ENCODE measurements at regions not wholly inside any gene's neighbourhood (a gene's known extent, or its start where the extent isn't known, plus 50 kb on each side); places are given as distances from the start of the nearest gene placed in this dataset.

DNA sequence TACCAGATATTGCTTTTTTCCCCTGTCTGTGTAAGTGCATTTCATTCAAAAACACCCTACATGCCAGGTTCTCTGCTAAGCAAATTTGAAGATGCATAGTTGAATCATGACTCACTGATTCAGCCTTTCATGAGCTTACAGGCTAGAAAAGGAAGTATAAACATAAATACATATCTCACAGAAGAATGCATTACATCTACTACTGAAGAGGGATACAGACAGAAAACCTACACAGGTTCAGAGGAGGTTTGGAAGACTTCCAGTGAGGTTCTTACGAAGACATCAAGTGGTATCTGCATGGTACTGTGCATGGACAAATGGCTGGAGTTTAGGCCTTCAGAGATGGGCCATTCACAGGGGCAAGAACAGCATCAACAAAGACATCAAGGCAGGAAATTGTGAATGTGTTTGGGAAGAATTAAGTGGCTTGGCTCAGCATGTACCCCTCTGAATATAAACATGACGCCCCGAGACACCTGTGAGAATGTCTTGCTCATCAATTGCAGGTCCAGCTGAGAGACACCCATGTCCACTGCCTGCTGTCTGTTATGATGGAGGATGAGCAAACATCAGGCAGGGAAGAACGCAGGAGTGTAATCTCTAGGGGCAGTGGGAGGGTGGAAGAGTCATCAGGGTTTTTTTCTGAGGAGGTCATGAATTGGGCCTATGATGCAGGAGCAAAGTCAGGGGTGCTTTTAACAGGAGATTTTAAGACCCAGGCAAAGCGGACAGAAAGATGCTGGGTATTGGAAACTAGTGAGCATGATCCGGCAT lies 105.1 kb upstream of the GALNT15 start (continued):
- no peak for TF ChIP-seq MXI1 (IDR thresholded peaks at IDR 0.05; ENCODE audit: borderline replicate concordance, low read depth, low read length)
- no peak for TF ChIP-seq CHD1 (IDR thresholded peaks at IDR 0.05; ENCODE audit: low read depth, low read length)

DNA sequence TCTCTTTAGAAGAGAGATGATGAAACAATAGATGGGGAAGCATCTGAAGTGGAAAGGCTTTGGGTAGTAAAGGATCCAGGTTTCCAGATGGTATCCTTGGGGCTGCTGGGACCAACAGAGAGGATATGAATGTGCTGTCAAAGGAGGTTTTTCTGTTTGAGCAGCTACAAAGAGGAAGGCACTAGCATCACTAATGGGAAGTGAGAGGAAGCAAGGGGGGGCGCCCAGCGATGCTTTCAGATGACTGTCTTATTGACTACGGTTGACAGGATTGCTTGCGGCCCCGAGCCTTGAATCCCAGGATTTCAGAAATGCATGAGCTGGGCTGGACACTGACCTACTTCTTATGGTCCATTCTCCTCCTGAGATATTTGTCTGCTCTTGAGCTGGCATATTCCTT lies 103.8 kb upstream of the GALNT15 start:
- Histone ChIP-seq H3K36me3 (ENCODE audit: control insufficient read depth, insufficient read depth, low read length) (no peaks in the 10 kb centered on the region), H3K9me1 (ENCODE audit: insufficient read depth, low read length) (peaks cover 20% of the 10 kb centered on the region), H2BK5ac (ENCODE audit: low read depth, low read length, poor library complexity, severe bottlenecking) (peak overlapping the region; percentile 98), H3K79me1 (ENCODE audit: low read depth in 1 of 2, low read length in 2 of 2) (peaks cover 4 to 15% of the 10 kb centered on the region in 2 experiments; a peak in 3 of 4 replicates), H3K4me2 (ENCODE audit: low read depth, low read length) (no peak overlapping the region), H4K20me1 (ENCODE audit: insufficient read depth, low read length) (no peaks in the 10 kb centered on the region), H4K5ac (ENCODE audit: low read depth, low read length) (peak overlapping the region; percentile 92), H3K27me3 (ENCODE audit: control insufficient read depth, insufficient read depth, low read length) (no peaks in the 10 kb centered on the region), H3K14ac (replicated peaks; ENCODE audit: low read depth, low read length) (peak overlapping the region; percentile 96), H3K9ac (ENCODE audit: low read depth, low read length) (no peak overlapping the region), H4K8ac (ENCODE audit: low read depth in 2 of 2, low read length in 2 of 2) (peak overlapping the region; percentile 78 to 91; a peak in 3 of 4 replicates), H3K9me3 (ENCODE audit: control insufficient read depth, insufficient read depth, low read length) (no peaks in the 10 kb centered on the region), H2BK20ac (ENCODE audit: low read depth, low read length) (peak overlapping the region; percentile 98), H3K27ac (ENCODE audit: insufficient read depth, low read length) (peak overlapping the region; percentile 90), H2BK120ac (ENCODE audit: low read depth, low read length) (peak overlapping the region; percentile 99), H4K91ac (ENCODE audit: insufficient read depth, low read depth, low read length) (peak overlapping the region; percentile 99), H3K56ac (ENCODE audit: extremely low read depth, insufficient read depth, low read length) (0 out of 2 replicates have a peak overlapping the region, but pooled peaks have one; percentile 14), H3K4ac (ENCODE audit: low read depth, low read length) (peak overlapping the region; percentile 99), H3K4me3 (ENCODE audit: insufficient read depth, low read depth, low read length) (no peak overlapping the region), H2AK9ac (replicated peaks; ENCODE audit: low read depth, low read length, poor library complexity) (no peak overlapping the region), H3K23ac (ENCODE audit: low read depth, low read length) (no peak overlapping the region), H2AK5ac (ENCODE audit: low read depth, low read length) (peak overlapping the region; percentile 99), H3K18ac (ENCODE audit: low read depth, low read length) (peak overlapping the region; percentile 94; the same call in 1 of the 2 replicates), H2BK15ac (ENCODE audit: low read depth, low read length) (peak overlapping the region; percentile 94; the same call in 2 of the 3 replicates), H3K4me1 (ENCODE audit: control insufficient read depth, insufficient read depth, low read length) (peaks cover 29% of the 10 kb centered on the region), H2AFZ (replicated peaks; ENCODE audit: low read length, poor library complexity) (no peak overlapping the region)
- ATAC-seq (ENCODE audit: low read depth) (no peak), DNase-seq (no peak)
- WGBS, 2 experiments (ENCODE audit: extremely low coverage in 2 of 2, insufficient read length in 1 of 2) = 100% methylated on average over 1 of the region's 5 CpGs; no CpG with 5 or more reads in 1 of the 2 experiments
- no TSS peak for BruUV-seq (replicated peaks)
- ChIA-PET POLR2A (ENCODE audit: unreplicated experiment) (no interaction called here), CTCF (no interaction called here)
- in situ Hi-C loops (cut with MboI; ENCODE audit: low sequenced_read_pairs) (loop anchor here (25.0 kb wide), 1 partner anchor 433 kb away; no protein-coding TSS in a partner anchor), dilution Hi-C loops (cut with HindIII; ENCODE audit: low sequenced_read_pairs, unreplicated experiment) (no loop called here), intact Hi-C loops (cut with micrococcal nuclease) (no loop called here)
- TF ChIP-seq BHLHE40 (IDR thresholded peaks at IDR 0.05; ENCODE audit: low read depth, low read length) = no peak
- no peak for TF ChIP-seq CEBPB (IDR thresholded peaks at IDR 0.05; ENCODE audit: low read depth, low read length)
- TF ChIP-seq, protein P1, sequence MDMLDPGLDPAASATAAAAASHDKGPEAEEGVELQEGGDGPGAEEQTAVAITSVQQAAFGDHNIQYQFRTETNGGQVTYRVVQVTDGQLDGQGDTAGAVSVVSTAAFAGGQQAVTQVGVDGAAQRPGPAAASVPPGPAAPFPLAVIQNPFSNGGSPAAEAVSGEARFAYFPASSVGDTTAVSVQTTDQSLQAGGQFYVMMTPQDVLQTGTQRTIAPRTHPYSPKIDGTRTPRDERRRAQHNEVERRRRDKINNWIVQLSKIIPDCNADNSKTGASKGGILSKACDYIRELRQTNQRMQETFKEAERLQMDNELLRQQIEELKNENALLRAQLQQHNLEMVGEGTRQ (IDR thresholded peaks at IDR 0.05; ENCODE audit: low read depth, low read length) = no peak
- no peak for TF ChIP-seq RFX5 (IDR thresholded peaks at IDR 0.05; ENCODE audit: low read depth, low read length)
- TF ChIP-seq FOS (IDR thresholded peaks at IDR 0.05; ENCODE audit: low read depth, low read length) = no peak
- TF ChIP-seq, protein P2, sequence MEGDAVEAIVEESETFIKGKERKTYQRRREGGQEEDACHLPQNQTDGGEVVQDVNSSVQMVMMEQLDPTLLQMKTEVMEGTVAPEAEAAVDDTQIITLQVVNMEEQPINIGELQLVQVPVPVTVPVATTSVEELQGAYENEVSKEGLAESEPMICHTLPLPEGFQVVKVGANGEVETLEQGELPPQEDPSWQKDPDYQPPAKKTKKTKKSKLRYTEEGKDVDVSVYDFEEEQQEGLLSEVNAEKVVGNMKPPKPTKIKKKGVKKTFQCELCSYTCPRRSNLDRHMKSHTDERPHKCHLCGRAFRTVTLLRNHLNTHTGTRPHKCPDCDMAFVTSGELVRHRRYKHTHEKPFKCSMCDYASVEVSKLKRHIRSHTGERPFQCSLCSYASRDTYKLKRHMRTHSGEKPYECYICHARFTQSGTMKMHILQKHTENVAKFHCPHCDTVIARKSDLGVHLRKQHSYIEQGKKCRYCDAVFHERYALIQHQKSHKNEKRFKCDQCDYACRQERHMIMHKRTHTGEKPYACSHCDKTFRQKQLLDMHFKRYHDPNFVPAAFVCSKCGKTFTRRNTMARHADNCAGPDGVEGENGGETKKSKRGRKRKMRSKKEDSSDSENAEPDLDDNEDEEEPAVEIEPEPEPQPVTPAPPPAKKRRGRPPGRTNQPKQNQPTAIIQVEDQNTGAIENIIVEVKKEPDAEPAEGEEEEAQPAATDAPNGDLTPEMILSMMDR (conservative IDR thresholded peaks at IDR 0.05; ENCODE audit: low read depth, low read length) = no peak
- TF ChIP-seq MAFK (IDR thresholded peaks at IDR 0.05; ENCODE audit: low read depth, low read length) = no peak
- TF ChIP-seq POLR2A (IDR thresholded peaks at IDR 0.05; ENCODE audit: low read depth, low read length) = no peak
- no peak for TF ChIP-seq CHD1 (IDR thresholded peaks at IDR 0.05; ENCODE audit: low read depth, low read length)
- TF ChIP-seq MAZ (IDR thresholded peaks at IDR 0.05; ENCODE audit: borderline replicate concordance, low read depth, low read length) = no peak
- no peak for TF ChIP-seq MXI1 (IDR thresholded peaks at IDR 0.05; ENCODE audit: borderline replicate concordance, low read depth, low read length)
- TF ChIP-seq RCOR1 (IDR thresholded peaks at IDR 0.05; ENCODE audit: insufficient replicate concordance, low read length) = no peak

Data from IMR-90 (cell line).